Hepatocyte (in vitro differentiated cells): ENCODE measurements at regions not wholly inside any gene's neighbourhood (a gene's known extent, or its start where the extent isn't known, plus 50 kb on each side); places are given as distances from the start of the nearest gene placed in this dataset.

Experiments
- EZH2 ChIP-seq: fragments of 200-600 bp; sonication (generic); IDR thresholded peaks from 2 replicates; pipeline ENCODE4 v1.6.1; 2016; ENCODE audit warnings: antibody characterized with exemption, mild to moderate bottlenecking, borderline replicate concordance
- TF ChIP-seq, protein P1 (sequence below): fragments of 200-600 bp; sonication (generic); IDR thresholded peaks from 2 replicates; pipeline ENCODE4 v1.5.1; 2016; ENCODE audit warnings: antibody characterized with exemption, mild to moderate bottlenecking; ENCODE audit not compliant: poor library complexity

- TF ChIP-seq, protein P1, sequence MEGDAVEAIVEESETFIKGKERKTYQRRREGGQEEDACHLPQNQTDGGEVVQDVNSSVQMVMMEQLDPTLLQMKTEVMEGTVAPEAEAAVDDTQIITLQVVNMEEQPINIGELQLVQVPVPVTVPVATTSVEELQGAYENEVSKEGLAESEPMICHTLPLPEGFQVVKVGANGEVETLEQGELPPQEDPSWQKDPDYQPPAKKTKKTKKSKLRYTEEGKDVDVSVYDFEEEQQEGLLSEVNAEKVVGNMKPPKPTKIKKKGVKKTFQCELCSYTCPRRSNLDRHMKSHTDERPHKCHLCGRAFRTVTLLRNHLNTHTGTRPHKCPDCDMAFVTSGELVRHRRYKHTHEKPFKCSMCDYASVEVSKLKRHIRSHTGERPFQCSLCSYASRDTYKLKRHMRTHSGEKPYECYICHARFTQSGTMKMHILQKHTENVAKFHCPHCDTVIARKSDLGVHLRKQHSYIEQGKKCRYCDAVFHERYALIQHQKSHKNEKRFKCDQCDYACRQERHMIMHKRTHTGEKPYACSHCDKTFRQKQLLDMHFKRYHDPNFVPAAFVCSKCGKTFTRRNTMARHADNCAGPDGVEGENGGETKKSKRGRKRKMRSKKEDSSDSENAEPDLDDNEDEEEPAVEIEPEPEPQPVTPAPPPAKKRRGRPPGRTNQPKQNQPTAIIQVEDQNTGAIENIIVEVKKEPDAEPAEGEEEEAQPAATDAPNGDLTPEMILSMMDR, result no peak
- no peak for TF ChIP-seq EZH2
These were observed 81.5 kb upstream of the YWHAQ start for GRCh38 chr2:9712263-9712662.
